HL-60 (cell line): ENCODE measurements at regions not wholly inside any gene's neighbourhood (a gene's known extent, or its start where the extent isn't known, plus 50 kb on each side); places are given as distances from the start of the nearest gene placed in this dataset.

ENCODE experiments used
- DNase-seq, 2 experiments: peaks; one replicate each; pipeline ENCODE4 v3.0.0-alpha.2; 2010 to 2020; ENCODE audit warnings: low read depth in 1 of 2, low spot score in 1 of 2
- H3K27ac ChIP-seq: fragments of 250-450 bp; sonication (Bioruptor Pico); replicated peaks from 2 replicates; pipeline ENCODE4 v1.5.1; 2020; ENCODE audit warnings: mild to moderate bottlenecking, moderate library complexity
- H3K27me3 ChIP-seq: fragments of 250-450 bp; sonication (Bioruptor Pico); 2 replicates; pipeline ENCODE4 v1.5.1; 2021; ENCODE audit warnings: mild to moderate bottlenecking, moderate library complexity; ENCODE audit not compliant: insufficient read depth, poor library complexity, severe bottlenecking
- H3K4me3 ChIP-seq: replicated peaks from 2 replicates; pipeline ENCODE4 v1.5.1; 2011; ENCODE audit warnings: mild to moderate bottlenecking, control low read depth, low read length; ENCODE audit not compliant: insufficient read depth
- CTCF ChIP-seq: IDR thresholded peaks from one replicate; pipeline ENCODE4 v1.5.1; 2011; ENCODE audit warnings: low read length, control low read depth, inconsistent platforms; ENCODE audit not compliant: insufficient read depth
- GABPA ChIP-seq: IDR thresholded peaks from 2 replicates; pipeline ENCODE4 v1.6.1; 2012; ENCODE audit warnings: low read depth
- POLR2AphosphoS5 ChIP-seq: IDR thresholded peaks from 2 replicates; pipeline ENCODE4 v1.6.1; 2012; ENCODE audit warnings: low read depth
- REST ChIP-seq: IDR thresholded peaks from 2 replicates; pipeline ENCODE4 v1.6.1; 2012; ENCODE audit warnings: low read depth; ENCODE audit not compliant: insufficient replicate concordance
- SPI1 ChIP-seq: IDR thresholded peaks from 2 replicates; pipeline ENCODE4 v1.6.1; 2012; ENCODE audit warnings: low read depth, mild to moderate bottlenecking, borderline replicate concordance

GRCh38 chr11:27864611-27865010 is 164.4 kb upstream of the BDNF start:
- Histone ChIP-seq H3K27me3 (peaks cover 2% of the 10 kb centered on the region), H3K4me3 (no peak overlapping the region), H3K27ac (no peak overlapping the region)
- DNase-seq = no peak
- TF ChIP-seq CTCF = no peak
- no peak for TF ChIP-seq POLR2AphosphoS5
- no peak for TF ChIP-seq REST
- TF ChIP-seq GABPA = no peak
- no peak for TF ChIP-seq SPI1

GRCh38 chr11:27864091-27864491 is 163.8 kb upstream of the BDNF start:
- H3K4me3 ChIP-seq = no peak overlapping the region
- no peak overlapping the region for H3K27ac ChIP-seq
- peaks cover 2% of the 10 kb centered on the region for H3K27me3 ChIP-seq
- TF ChIP-seq SPI1 = no peak
- no peak for TF ChIP-seq POLR2AphosphoS5
- TF ChIP-seq CTCF = no peak
- no peak for DNase-seq

GRCh38 chr11:27863637-27864036 is 163.4 kb upstream of the BDNF start:
- no peak for TF ChIP-seq GABPA
- TF ChIP-seq SPI1 = no peak
- no peak for TF ChIP-seq CTCF
- TF ChIP-seq REST = no peak
- TF ChIP-seq POLR2AphosphoS5 = no peak
- H3K27me3 ChIP-seq = peaks cover 2% of the 10 kb centered on the region
- no peak overlapping the region for H3K27ac ChIP-seq
- H3K4me3 ChIP-seq = no peak overlapping the region
- no peak for DNase-seq

GRCh38 chr11:27861706-27862430 is 161.6 kb upstream of the BDNF start:
- no peak for DNase-seq
- Histone ChIP-seq H3K27me3 (no peaks in the 10 kb centered on the region), H3K27ac (no peak overlapping the region), H3K4me3 (no peak overlapping the region)
- no peak for TF ChIP-seq GABPA
- no peak for TF ChIP-seq POLR2AphosphoS5
- TF ChIP-seq SPI1 = no peak
- no peak for TF ChIP-seq CTCF
- no peak for TF ChIP-seq REST
